IPS DF 4.7 (cell line): ENCODE measurements at regions not wholly inside any gene's neighbourhood (a gene's known extent, or its start where the extent isn't known, plus 50 kb on each side); places are given as distances from the start of the nearest gene placed in this dataset.

ENCODE experiments used
- DNase-seq: peaks from one replicate; pipeline ENCODE4 v3.0.0-alpha.2; 2013; ENCODE audit warnings: low spot score; ENCODE audit errors: extremely low read depth

- no peak for DNase-seq
These were observed 133.0 kb downstream of the MAD2L1 start for GRCh38 chr4:119933606-119934005.

- DNase-seq = no peak
These were observed 134.4 kb downstream of the MAD2L1 start for GRCh38 chr4:119932277-119932676.

DNA sequence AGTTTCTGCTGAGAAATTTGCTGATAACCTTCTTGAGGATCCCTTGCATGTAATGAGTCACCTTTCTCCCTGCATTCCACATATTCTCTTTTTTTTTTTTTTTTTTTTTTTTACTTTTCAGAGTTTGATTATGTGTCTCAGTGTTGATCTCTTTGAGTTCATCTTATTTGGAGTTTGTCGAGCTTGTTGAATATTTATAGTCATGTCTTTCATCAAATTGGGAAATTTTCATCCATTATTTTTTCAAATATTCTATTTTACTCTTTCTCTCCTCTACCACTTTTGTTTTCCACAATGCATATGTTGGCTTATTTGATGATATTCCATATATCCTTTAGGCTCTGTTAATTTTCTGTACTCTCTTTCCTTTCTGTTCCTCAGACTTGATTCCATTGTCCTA lies 136.1 kb downstream of the MAD2L1 start:
- no peak for DNase-seq

- no peak for DNase-seq
These were observed 144.8 kb downstream of the MAD2L1 start for GRCh38 chr4:119921830-119922229.

- no peak for DNase-seq
These were observed 160.4 kb downstream of the MAD2L1 start for GRCh38 chr4:119906277-119906676.

- DNase-seq = no peak
These were observed 168.4 kb downstream of the MAD2L1 start for GRCh38 chr4:119898211-119898610.

- DNase-seq = no peak
These were observed 169.4 kb downstream of the MAD2L1 start for GRCh38 chr4:119897260-119897659.

DNA sequence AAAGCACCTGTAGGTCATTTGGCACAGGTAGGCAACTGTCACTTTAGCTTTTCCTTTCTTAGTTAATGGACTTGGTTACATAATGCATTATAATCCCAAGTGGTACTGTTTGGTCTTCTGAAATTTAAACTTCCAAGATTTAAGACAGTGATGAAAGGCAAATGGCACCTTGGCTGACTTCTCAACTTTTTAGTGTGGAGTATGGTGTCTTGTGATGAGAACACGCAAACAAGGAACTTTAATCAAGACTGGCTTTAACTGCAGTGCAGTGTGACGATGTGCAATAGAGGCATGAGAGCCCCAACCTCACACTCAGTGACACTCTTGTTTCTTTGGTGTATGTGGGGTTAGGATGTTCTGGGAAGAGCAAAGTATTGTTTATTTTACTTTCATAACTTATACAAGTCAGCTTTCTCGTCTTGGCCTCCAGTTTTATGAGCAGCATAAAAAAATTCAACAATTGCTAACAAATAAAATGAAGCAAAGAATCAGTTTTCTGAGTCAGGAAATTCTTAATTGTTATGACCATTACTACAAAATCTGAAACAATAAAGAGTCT lies 171.9 kb downstream of the MAD2L1 start:
- DNase-seq = no peak

GRCh38 chr4:119873794-119874325 lies 192.8 kb downstream of the MAD2L1 start:
- no peak for DNase-seq

DNA sequence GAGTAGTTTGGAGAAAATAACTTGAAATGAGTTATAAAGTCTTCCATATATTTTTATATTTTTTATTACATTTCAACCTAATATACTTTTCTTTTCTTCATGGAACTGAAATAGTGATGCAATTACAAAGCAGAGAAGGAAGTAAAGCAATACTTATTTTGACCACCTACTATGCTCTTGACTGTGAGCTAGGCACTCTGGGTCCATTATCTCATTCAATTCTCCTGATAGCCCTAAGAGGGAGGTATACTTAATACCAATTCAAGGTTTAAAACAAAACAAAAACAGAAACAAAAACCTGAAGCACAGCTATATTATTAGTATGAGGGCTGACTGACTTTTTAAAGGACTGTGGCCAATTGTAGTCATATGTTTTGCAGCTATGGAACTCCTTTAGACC lies 193.5 kb downstream of the MAD2L1 start:
- no peak for DNase-seq

- DNase-seq = no peak
These were observed 194.2 kb downstream of the MAD2L1 start for GRCh38 chr4:119872371-119873016.

DNA sequence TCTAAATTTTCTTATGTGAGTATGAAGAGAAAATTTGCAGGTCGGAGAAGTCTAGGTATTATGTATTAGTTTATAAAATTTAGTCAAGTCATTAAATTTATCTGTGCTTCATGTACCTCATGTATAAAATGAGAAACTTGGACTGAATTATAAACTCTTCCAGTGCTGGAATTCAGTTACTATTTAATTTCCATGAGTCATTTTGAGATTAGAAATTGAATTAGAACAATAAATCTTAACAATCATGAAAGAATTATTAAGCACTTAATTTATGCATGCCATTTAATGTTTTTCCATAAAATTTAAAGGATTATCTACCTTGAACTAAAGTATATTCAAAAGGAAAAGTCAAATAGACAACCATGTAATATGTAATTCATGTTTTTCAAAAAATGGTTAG lies 195.8 kb downstream of the MAD2L1 start:
- no peak for DNase-seq

- DNase-seq = no peak
These were observed 200.9 kb downstream of the MAD2L1 start for GRCh38 chr4:119865789-119866188.

DNA sequence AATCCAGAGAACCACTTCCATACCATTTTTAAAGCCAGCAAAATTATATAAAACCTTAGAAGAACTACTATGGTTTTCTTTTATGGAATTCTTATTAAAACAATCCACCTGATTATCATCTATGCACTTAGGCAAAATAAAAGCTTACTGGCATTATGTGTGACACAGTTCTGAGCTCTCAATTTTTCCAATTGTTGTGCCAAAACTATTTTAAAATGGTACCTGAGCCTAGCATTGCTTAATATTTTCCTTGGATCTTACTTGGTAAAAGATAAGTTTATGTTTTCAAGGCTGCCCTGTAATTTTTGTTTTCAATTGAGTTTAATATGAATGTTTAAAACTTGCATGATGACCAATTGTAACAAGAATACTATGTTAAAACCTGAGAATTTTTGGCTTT lies 201.3 kb downstream of the MAD2L1 start:
- no peak for DNase-seq

- no peak for DNase-seq
These were observed 204.9 kb downstream of the MAD2L1 start for GRCh38 chr4:119861731-119862130.

GRCh38 chr4:119858176-119858575 lies 208.5 kb downstream of the MAD2L1 start:
- DNase-seq = no peak

GRCh38 chr4:119854364-119854763 lies 212.3 kb downstream of the MAD2L1 start:
- DNase-seq = no peak

DNA sequence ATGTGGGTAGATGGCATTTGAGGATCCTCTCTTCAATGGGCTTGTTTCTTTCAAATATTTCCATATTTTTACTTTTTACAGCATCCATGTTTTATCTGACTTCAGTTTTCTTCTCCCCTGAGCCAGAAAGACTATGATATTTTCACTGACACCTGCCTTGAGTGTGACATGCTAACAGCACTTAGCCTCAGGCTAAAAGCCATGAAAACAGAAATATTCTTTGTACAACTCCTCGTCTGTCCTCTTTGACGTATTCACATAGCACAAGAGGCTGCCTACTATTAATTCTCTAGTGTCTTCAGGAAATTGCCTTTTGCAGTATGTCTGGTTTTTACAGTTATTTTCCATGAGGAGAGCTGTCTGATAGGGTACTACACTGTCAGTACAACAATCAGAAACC lies 215.0 kb downstream of the MAD2L1 start:
- no peak for DNase-seq

DNA sequence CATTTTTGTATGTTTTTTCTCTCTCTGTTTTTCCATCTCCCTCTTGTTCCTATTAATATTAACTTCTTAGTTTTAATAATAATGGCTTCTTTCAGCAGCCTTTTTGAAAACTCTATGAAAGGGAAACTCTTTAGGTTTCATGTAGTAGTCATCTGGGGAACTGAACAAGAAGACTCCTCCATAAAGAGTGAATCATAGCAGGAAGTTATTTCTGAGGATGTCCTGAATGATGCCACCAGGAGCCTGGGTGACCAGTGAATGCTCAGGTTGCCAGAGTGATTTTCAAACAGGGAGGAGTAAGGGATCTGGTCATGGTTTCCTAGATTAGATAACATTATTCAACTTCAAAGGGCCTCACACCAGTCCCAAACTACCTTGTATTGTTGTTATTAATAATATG lies 212.8 kb upstream of the PDE5A start:
- no peak for DNase-seq

DNA sequence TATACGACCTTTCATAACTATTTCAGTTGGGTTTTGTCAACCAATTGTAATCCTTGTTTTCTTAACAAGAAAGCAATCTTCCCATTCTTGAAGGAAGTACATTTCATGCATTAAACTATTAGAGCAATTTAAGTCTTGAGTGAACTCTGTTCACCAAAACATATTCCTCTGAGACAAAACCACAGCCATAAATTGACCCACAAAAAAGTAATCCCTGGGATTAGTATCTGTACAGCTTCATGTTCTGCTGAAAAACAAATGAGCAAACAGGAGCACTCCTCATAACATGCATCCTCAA lies 207.0 kb upstream of the PDE5A start:
- no peak for DNase-seq

DNA sequence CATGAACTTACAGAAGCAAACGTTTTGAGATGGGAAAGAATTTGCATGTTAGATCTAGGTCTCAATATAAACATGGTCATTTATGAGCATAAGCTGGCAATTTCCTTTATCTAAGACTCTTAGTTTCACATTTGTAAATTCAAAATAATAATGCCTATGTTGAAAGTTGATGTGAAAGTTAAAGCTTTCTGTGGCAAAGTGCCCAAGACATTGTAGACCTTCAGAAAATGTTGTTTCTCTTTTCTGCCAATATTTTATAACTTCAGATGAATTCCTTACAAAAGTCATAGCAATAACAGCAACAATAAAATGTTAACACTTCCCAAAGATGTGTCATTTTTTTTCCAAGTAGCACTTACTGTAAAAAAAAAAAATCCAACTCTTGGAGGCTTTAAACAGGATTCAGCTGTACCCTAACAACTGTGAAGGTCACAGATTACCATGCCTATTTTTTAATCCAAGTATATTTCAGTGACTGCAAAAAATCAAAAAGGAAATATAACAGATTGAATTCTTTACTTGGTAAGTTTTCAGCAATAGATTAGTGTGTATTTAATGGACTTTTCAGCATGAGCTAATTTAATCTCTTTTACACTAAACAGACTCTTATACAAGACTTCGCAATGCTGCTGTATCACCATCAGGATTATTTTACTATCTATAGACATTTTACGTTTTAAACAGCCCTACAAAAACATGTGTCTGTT lies 206.5 kb upstream of the PDE5A start:
- no peak for DNase-seq

- no peak for DNase-seq
These were observed 205.0 kb upstream of the PDE5A start for GRCh38 chr4:119833611-119834010.

- DNase-seq = no peak
These were observed 204.2 kb upstream of the PDE5A start for GRCh38 chr4:119832776-119833175.
